H1 (cell line): ENCODE measurements at regions not wholly inside any gene's neighbourhood (a gene's known extent, or its start where the extent isn't known, plus 50 kb on each side); places are given as distances from the start of the nearest gene placed in this dataset.

Experiments
- TF ChIP-seq, protein P1 (sequence below): fragments of 300-600 bp; sonication (generic); IDR thresholded peaks from 2 replicates; pipeline ENCODE4 v1.7.1; 2012; ENCODE audit warnings: low read length, moderate library complexity, mild to moderate bottlenecking, inconsistent platforms; ENCODE audit not compliant: insufficient replicate concordance

DNA sequence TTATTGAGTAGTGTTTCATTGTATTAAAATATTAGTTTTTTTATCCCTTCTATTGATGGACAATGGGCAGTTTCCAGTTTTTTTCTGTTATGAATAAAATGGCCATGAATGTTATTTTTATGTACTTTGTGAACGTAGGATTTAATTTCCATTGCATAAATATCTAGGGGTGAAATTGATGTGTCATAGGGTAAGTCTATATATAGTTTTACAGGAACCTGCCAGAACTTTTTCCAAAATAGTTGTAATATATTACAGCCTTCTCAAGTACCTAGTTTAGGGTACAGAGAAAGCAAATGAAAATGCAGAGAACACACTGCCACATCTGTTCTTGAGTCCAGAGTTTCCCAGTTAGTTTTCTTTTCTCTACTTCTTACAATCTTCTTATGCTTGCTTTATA is 378.6 kb downstream of the MEIS1 start (continued):
- TF ChIP-seq, protein P1, sequence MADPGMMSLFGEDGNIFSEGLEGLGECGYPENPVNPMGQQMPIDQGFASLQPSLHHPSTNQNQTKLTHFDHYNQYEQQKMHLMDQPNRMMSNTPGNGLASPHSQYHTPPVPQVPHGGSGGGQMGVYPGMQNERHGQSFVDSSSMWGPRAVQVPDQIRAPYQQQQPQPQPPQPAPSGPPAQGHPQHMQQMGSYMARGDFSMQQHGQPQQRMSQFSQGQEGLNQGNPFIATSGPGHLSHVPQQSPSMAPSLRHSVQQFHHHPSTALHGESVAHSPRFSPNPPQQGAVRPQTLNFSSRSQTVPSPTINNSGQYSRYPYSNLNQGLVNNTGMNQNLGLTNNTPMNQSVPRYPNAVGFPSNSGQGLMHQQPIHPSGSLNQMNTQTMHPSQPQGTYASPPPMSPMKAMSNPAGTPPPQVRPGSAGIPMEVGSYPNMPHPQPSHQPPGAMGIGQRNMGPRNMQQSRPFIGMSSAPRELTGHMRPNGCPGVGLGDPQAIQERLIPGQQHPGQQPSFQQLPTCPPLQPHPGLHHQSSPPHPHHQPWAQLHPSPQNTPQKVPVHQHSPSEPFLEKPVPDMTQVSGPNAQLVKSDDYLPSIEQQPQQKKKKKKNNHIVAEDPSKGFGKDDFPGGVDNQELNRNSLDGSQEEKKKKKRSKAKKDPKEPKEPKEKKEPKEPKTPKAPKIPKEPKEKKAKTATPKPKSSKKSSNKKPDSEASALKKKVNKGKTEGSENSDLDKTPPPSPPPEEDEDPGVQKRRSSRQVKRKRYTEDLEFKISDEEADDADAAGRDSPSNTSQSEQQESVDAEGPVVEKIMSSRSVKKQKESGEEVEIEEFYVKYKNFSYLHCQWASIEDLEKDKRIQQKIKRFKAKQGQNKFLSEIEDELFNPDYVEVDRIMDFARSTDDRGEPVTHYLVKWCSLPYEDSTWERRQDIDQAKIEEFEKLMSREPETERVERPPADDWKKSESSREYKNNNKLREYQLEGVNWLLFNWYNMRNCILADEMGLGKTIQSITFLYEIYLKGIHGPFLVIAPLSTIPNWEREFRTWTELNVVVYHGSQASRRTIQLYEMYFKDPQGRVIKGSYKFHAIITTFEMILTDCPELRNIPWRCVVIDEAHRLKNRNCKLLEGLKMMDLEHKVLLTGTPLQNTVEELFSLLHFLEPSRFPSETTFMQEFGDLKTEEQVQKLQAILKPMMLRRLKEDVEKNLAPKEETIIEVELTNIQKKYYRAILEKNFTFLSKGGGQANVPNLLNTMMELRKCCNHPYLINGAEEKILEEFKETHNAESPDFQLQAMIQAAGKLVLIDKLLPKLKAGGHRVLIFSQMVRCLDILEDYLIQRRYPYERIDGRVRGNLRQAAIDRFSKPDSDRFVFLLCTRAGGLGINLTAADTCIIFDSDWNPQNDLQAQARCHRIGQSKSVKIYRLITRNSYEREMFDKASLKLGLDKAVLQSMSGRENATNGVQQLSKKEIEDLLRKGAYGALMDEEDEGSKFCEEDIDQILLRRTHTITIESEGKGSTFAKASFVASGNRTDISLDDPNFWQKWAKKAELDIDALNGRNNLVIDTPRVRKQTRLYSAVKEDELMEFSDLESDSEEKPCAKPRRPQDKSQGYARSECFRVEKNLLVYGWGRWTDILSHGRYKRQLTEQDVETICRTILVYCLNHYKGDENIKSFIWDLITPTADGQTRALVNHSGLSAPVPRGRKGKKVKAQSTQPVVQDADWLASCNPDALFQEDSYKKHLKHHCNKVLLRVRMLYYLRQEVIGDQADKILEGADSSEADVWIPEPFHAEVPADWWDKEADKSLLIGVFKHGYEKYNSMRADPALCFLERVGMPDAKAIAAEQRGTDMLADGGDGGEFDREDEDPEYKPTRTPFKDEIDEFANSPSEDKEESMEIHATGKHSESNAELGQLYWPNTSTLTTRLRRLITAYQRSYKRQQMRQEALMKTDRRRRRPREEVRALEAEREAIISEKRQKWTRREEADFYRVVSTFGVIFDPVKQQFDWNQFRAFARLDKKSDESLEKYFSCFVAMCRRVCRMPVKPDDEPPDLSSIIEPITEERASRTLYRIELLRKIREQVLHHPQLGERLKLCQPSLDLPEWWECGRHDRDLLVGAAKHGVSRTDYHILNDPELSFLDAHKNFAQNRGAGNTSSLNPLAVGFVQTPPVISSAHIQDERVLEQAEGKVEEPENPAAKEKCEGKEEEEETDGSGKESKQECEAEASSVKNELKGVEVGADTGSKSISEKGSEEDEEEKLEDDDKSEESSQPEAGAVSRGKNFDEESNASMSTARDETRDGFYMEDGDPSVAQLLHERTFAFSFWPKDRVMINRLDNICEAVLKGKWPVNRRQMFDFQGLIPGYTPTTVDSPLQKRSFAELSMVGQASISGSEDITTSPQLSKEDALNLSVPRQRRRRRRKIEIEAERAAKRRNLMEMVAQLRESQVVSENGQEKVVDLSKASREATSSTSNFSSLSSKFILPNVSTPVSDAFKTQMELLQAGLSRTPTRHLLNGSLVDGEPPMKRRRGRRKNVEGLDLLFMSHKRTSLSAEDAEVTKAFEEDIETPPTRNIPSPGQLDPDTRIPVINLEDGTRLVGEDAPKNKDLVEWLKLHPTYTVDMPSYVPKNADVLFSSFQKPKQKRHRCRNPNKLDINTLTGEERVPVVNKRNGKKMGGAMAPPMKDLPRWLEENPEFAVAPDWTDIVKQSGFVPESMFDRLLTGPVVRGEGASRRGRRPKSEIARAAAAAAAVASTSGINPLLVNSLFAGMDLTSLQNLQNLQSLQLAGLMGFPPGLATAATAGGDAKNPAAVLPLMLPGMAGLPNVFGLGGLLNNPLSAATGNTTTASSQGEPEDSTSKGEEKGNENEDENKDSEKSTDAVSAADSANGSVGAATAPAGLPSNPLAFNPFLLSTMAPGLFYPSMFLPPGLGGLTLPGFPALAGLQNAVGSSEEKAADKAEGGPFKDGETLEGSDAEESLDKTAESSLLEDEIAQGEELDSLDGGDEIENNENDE = no peak
